GM18861 (cell line): ENCODE measurements at regions not wholly inside any gene's neighbourhood (a gene's known extent, or its start where the extent isn't known, plus 50 kb on each side); places are given as distances from the start of the nearest gene placed in this dataset.

ENCODE experiments used
- ATAC-seq: cut with Tn5 transposase; IDR thresholded peaks from one replicate; pipeline ENCODE4 v1.9.1; 2021; ENCODE audit not compliant: unreplicated experiment

GRCh38 chr3:168187233-168187632 is 91.5 kb upstream of the GOLIM4 start:
- ATAC-seq: no peak

- ATAC-seq: no peak
These were observed 90.7 kb upstream of the GOLIM4 start for GRCh38 chr3:168186293-168186983.

- ATAC-seq: no peak
These were observed 88.0 kb upstream of the GOLIM4 start for GRCh38 chr3:168183774-168184173.

- ATAC-seq: no peak
These were observed 73.0 kb upstream of the GOLIM4 start for GRCh38 chr3:168168743-168169142.

DNA sequence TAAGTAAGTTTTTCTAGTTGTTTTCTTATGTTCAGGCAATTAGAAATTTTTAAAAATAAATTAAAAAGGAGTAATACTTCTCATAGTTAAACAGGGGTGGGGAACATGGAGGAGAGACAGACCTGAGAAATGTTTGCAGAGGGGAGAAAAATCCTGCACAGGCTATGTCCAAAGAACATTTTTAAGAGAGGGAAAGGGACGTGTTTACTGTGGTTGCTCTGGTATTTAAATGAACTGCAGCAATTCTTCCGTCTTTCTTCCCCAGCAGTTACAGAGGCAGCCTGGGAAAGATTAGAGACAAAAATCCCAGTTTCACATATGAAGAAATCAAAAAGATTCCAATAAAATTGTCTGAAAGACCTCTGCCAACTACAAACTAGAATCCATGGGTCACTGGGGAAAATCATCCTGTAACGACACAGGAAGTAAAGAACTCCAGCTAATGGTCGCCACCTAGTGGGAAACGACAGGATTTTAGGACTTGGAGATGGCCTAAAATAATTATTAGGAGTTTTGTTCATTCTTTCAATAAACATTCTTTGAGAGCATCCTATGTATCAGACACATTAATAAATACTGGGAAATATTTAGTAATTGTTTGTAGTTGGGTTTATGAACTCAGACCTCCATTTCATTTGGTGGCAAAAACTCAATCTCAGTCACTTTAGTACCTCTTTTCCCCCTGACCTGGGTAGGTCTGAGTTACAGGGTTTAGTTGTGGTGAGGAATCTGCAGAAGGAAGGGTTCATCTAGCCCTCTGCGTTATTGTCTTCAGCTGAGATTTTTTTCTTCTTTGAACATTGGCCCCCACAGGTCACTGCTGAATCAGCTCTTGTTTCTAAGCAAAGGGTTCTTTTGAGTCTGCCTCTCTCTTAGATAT is 69.9 kb upstream of the GOLIM4 start:
- ATAC-seq: peak; percentile 73

DNA sequence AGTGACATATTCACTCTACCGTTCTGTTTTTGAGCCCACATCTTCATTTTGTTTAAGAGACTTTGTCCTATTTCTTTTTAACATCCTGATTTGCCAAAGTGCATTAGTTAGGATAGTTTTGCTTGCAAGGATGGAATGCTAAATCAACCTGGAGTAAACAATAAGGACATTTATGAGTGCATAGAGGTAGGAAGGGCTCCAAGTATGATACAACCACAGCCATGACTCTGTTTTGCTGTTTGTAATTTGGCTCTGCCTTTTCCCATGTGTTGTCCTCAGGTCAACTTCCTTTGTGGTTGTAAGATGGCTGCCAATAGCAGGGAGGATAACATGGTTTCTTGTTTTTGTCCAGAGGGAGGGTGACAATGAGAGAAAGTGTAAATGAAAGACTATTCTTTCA is 66.4 kb upstream of the GOLIM4 start:
- no peak for ATAC-seq

DNA sequence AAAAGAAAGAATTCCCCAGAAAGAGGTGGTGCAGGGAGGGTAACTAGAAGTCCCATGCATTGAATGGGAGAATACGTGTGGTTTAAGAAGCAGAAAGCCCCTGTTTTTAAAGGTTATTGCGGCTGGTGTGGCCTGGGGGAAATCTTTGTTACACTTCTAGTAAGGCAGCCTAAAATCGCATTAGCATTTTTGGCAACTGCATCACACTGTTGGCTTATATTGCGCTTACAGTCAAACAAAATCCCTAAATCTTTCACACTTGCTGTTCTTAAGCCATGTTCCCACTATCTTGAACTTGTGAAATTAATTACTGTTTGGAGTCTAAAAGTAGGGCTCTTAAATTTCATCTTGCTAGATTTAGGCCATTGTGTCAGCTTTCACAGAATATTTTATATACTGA is 66.0 kb upstream of the GOLIM4 start:
- no peak for ATAC-seq

GRCh38 chr3:168157903-168158302 is 62.2 kb upstream of the GOLIM4 start:
- no peak for ATAC-seq

GRCh38 chr3:168157099-168157700 is 61.5 kb upstream of the GOLIM4 start:
- ATAC-seq: no peak

DNA sequence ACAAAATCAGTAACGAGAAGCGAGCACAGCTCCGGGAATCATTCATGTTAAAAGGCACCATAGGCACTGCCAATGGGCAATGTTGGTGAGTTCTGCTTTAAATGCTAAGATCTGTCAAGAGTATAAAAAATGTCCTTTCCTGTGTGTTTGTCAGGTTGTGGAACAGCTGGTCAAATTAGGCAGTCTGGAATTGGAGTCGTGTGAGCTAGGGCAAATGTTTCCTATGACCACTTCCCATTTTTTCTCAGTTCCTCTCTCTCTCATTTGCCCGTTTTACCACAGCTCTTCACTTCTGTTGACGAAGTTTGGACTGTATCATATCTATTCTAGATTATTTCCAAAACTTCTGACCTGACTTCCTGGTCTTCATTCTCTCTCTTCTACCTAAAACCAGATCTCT is 60.8 kb upstream of the GOLIM4 start:
- no peak for ATAC-seq

DNA sequence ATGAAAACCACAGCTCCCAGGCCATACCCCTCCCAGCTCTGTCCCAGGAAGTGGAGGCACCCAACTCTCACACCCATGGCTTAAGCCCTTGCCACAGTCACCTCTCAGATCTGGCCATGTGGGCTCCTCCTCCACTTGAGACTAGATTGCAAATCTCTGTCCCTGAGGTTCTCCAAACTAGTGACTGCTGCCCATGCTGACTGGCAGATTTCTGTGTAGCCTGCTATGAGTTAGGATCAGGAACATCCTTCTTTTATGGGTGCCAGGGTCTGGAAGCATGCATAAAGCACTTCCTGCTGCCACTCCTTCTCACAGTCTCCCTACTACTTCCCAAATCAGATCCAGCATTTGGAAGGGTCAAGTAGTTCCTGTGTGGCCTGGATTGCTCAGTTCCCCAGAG is 59.6 kb upstream of the GOLIM4 start:
- ATAC-seq: no peak

DNA sequence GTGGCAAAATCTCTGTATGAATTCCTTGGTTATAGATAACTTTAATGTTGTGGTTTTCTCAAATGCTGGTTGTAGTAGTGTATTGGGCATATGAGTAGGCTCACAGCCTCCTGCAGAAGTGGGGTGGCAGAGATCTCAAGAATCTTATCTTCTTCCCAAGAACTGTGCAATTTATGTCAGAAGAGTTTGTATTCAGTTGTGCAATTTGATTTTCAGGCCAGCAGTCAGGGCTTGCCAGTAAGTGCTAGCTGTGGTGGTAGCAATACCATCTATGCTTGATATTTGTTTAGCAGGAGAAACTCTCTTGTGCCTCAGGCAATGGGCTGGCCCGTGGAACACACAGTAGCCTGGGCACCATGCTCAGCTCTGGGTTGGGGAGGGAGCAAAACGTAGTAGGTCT is 58.4 kb upstream of the GOLIM4 start:
- ATAC-seq: no peak

GRCh38 chr3:168152149-168152548 is 56.4 kb upstream of the GOLIM4 start:
- ATAC-seq: no peak
